Adrenal gland (tissue), 5 donors: ENCODE measurements at regions not wholly inside any gene's neighbourhood (a gene's known extent, or its start where the extent isn't known, plus 50 kb on each side); places are given as distances from the start of the nearest gene placed in this dataset.

Source experiments
- POLR2A ChIP-seq, 2 donors: fragments of 450-650 bp; IDR thresholded peaks; one replicate each; pipeline ENCODE4 v1.6.1; 2017; ENCODE audit warnings: antibody characterized with exemption in 2 of 2, mild to moderate bottlenecking in 2 of 2, moderate library complexity in 1 of 2
- TF ChIP-seq, protein P1 (sequence below), 6 experiments: fragments of 450-650 bp in 4 of 6; fragments of 200-600 bp in 2 of 6; sonication (generic) in 1 of 6; IDR thresholded peaks; 1 replicate in 5 of 6; 2 replicates in 1 of 6; pipeline versions ENCODE4 v1.5.1 to v1.8.0; 2016 to 2021; ENCODE audit warnings: antibody characterized with exemption in 6 of 6, mild to moderate bottlenecking in 2 of 6, moderate library complexity in 1 of 6
- donor health status: DM: no; HTN: no; CAD: no.

DNA sequence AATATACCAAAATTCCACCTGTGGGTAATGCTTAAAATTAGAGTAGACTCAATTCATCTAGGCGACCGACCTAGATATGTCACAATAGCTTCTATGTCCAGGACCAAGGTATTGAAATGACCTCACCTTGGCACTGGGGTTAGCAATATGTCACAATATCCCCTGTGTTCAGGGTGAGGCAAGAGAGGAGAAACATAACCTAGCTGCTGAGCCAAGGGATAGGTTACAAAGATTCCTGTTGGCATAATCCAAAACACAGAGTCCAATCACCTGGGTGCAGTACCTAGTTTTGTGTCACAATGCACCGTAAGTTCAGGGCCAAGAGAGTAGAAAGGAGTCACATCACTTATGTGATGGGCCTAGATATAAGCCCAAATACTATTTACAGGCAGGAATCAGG is 957.5 kb upstream of the TSPY4 start:
- no peak for TF ChIP-seq POLR2A (IDR thresholded peaks at IDR 0.05)
- TF ChIP-seq, protein P1, sequence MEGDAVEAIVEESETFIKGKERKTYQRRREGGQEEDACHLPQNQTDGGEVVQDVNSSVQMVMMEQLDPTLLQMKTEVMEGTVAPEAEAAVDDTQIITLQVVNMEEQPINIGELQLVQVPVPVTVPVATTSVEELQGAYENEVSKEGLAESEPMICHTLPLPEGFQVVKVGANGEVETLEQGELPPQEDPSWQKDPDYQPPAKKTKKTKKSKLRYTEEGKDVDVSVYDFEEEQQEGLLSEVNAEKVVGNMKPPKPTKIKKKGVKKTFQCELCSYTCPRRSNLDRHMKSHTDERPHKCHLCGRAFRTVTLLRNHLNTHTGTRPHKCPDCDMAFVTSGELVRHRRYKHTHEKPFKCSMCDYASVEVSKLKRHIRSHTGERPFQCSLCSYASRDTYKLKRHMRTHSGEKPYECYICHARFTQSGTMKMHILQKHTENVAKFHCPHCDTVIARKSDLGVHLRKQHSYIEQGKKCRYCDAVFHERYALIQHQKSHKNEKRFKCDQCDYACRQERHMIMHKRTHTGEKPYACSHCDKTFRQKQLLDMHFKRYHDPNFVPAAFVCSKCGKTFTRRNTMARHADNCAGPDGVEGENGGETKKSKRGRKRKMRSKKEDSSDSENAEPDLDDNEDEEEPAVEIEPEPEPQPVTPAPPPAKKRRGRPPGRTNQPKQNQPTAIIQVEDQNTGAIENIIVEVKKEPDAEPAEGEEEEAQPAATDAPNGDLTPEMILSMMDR (IDR thresholded peaks at IDR 0.05), result no peak
